Stimulated activated naive CD8-positive, alpha-beta T cell treated with anti-CD3 and anti-CD28 coated beads, Interleukin-15, Interleukin-2, amounts not matched to agents 100 ng/mL and 50 ng/mL, for 24 hours (primary cell): ENCODE measurements at regions not wholly inside any gene's neighbourhood (a gene's known extent, or its start where the extent isn't known, plus 50 kb on each side); places are given as distances from the start of the nearest gene placed in this dataset.
A peak's percentile ranks its signal among the peaks of the same experiment; 100 is the strongest.
"Not testable (repeated sequence)": the region's sequence is repeated elsewhere in the genome, so short reads cannot be mapped to it uniquely, and the experiment has no call there.

ENCODE experiments used
- H3K27ac Mint-ChIP-seq: one replicate; pipeline ENCODE4 v1.8.0; 2021; ENCODE audit warnings: mild to moderate bottlenecking, mixed read lengths
- H3K27me3 Mint-ChIP-seq: one replicate; pipeline ENCODE4 v1.8.0; 2021; ENCODE audit warnings: mixed read lengths
- H3K36me3 Mint-ChIP-seq: one replicate; pipeline ENCODE4 v1.8.0; 2021; ENCODE audit warnings: low read depth, mixed read lengths
- H3K4me1 Mint-ChIP-seq: one replicate; pipeline ENCODE4 v1.8.0; 2021; ENCODE audit warnings: low read depth, mixed read lengths
- H3K4me3 Mint-ChIP-seq: one replicate; pipeline ENCODE4 v1.8.0; 2021; ENCODE audit warnings: mild to moderate bottlenecking, mixed read lengths
- H3K9me3 Mint-ChIP-seq: one replicate; pipeline ENCODE4 v1.8.0; 2021; ENCODE audit warnings: mixed read lengths

GRCh38 chr2:113551637-113552318, 53.3 kb downstream of the FOXD4L1 start:
- not testable (repeated sequence) for H3K36me3 Mint-ChIP-seq, H3K27me3 Mint-ChIP-seq, H3K4me1 Mint-ChIP-seq, H3K9me3 Mint-ChIP-seq
- H3K4me3 Mint-ChIP-seq, result peak overlapping the region; percentile 70
- peak overlapping the region; percentile 65 for H3K27ac Mint-ChIP-seq

GRCh38 chr2:113559820-113560219, 61.4 kb downstream of the FOXD4L1 start:
- not testable (repeated sequence) for H3K4me1 Mint-ChIP-seq, H3K9me3 Mint-ChIP-seq, H3K27me3 Mint-ChIP-seq, H3K36me3 Mint-ChIP-seq, H3K27ac Mint-ChIP-seq, H3K4me3 Mint-ChIP-seq

- H3K4me3 Mint-ChIP-seq, H3K36me3 Mint-ChIP-seq, H3K27me3 Mint-ChIP-seq, H3K4me1 Mint-ChIP-seq, H3K9me3 Mint-ChIP-seq, H3K27ac Mint-ChIP-seq: not testable (repeated sequence)
Measured at GRCh38 chr2:113562662-113563061, 64.2 kb downstream of the FOXD4L1 start.

GRCh38 chr2:113566674-113567480, 60.2 kb upstream of the RABL2A start:
- H3K27me3 Mint-ChIP-seq, H3K4me1 Mint-ChIP-seq, H3K9me3 Mint-ChIP-seq, H3K4me3 Mint-ChIP-seq, H3K27ac Mint-ChIP-seq, H3K36me3 Mint-ChIP-seq: not testable (repeated sequence)

DNA sequence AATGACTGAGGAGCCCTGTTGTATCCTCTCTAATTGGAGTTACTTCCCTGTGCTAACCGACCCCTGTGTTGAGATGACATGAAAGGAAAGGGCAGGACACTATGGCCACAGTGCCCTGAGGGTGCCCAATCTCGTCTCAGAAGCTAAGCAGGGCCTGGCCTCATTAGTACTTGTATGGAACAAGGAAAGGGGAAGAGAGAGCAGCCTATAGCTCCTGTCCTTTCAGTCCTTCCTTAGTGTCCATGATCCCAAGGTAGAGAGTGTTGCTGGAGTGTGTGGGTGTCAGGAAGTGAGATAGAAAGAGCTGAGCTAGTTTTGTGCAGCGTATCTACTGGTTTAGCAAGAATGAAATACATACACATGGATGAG, 59.6 kb upstream of the RABL2A start:
- not testable (repeated sequence) for H3K27ac Mint-ChIP-seq, H3K4me1 Mint-ChIP-seq, H3K4me3 Mint-ChIP-seq, H3K9me3 Mint-ChIP-seq, H3K36me3 Mint-ChIP-seq, H3K27me3 Mint-ChIP-seq

DNA sequence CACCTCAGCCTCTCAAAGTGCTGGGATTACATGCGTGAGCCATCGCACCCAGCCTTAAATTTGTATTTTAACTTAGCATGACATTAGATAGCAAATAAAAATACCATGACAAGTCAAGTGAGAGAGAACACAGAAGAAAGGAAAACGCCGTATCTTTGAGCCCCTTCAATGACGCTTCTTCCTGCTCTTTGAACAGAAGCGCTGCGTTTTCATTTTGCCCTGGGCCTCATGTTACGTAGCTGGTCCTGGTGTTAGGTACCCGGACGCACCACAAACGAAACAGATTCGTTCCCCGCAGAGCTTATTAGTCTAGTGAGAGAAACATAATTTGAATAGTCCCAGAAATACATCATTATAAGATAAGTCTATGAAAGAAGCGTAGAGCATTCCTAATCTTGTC, 58.8 kb upstream of the RABL2A start:
- not testable (repeated sequence) for H3K36me3 Mint-ChIP-seq, H3K4me1 Mint-ChIP-seq, H3K9me3 Mint-ChIP-seq, H3K4me3 Mint-ChIP-seq, H3K27ac Mint-ChIP-seq, H3K27me3 Mint-ChIP-seq

DNA sequence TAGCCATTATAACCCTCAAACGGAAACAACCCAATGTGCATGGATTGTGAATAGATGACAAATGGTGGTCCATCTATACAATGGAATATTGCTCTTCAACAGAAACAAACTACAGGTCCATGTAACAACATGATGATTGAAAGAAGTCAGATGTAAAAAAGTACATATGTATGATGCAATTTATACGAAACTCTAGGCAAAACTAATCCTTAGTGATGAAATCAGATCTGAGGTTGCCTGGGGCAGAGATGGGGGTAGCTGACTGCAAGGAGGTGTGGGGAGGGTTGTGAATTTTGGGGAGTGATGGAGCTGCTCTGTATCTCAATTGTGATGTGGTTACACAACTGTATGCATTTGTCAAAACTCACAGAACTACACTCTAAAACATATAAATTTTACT, 57.0 kb upstream of the RABL2A start:
- not testable (repeated sequence) for H3K27me3 Mint-ChIP-seq, H3K4me3 Mint-ChIP-seq

DNA sequence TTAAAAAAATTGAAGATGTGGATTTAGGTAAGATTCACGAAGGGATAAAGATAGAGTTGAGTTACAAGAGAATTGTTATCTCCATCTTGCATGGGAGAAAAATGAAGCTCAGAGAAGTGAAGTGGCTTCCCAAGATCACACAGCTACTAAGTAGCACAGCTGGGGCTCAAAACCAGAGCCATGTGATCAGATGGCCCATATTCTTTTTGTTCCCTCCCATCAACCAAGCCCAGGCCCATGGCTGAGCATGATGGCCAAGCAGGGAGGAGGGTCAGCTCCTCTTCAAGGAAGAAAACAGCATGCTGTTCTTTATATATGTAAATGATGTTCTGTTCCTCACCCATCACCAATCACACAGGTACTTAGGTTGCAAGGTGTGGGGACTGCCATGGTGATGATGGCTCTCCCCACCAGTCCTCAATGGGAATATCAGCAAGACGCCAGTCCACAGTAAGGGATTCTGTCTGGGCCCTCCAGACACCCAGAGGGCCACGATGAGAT, 56.5 kb upstream of the RABL2A start:
- H3K4me3 Mint-ChIP-seq, H3K27ac Mint-ChIP-seq, H3K4me1 Mint-ChIP-seq, H3K27me3 Mint-ChIP-seq, H3K9me3 Mint-ChIP-seq, H3K36me3 Mint-ChIP-seq: not testable (repeated sequence)

More for the DNA sequence above, 57.0 kb upstream of the RABL2A start:
- H3K36me3 Mint-ChIP-seq, H3K27ac Mint-ChIP-seq, H3K9me3 Mint-ChIP-seq, H3K4me1 Mint-ChIP-seq: not testable (repeated sequence)

DNA sequence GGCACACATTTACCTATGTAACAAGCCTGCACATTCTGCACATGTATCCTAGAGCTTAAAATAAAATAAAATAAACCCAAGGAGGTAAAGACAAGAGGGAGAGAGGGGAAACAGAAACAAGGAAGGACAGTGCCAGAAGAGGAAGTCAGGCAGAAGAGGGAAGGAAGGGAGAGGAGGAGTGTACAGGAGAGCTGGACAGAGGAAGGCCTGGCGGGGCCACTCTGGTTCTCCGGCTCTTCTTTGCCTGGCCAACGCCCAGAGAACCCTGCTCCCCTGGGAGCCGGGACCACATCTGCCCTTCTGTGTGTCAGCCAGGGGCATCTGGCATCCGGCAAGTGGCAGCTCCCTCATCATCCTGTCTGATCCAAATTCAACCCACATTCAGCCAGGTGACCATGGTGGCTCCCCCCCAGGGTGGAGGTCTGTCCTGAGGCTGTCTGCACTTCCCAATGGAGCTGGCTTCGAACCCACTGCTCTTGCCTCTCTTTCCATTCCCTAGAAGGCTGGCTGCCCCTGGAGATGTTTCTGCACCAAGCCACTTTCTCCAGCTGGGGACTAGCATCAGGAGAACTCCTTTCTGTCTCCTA, 55.5 kb upstream of the RABL2A start:
- not testable (repeated sequence) for H3K27ac Mint-ChIP-seq, H3K9me3 Mint-ChIP-seq, H3K4me1 Mint-ChIP-seq, H3K4me3 Mint-ChIP-seq, H3K36me3 Mint-ChIP-seq, H3K27me3 Mint-ChIP-seq

DNA sequence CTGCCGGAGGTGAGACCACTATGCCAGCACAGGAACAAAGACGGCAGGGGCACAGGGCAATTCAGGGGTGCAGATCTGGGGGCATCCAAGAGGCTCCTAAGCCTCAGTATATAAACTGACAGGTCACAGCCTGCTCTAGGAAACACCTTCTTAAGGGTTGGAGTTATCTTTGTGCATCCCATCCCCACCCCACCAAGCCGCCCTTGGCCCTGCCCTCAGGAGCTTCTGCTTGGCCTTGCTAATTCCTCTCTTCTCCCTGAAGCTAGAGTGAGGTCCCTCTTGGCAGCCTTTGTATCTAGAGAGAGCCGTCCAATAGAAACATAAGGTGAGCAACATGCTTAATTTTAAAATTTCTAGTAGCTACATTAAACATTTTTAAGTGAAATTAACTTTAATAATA, 51.3 kb upstream of the RABL2A start:
- not testable (repeated sequence) for H3K27me3 Mint-ChIP-seq, H3K36me3 Mint-ChIP-seq, H3K27ac Mint-ChIP-seq, H3K4me1 Mint-ChIP-seq, H3K4me3 Mint-ChIP-seq, H3K9me3 Mint-ChIP-seq

- H3K36me3 Mint-ChIP-seq, H3K27me3 Mint-ChIP-seq, H3K4me3 Mint-ChIP-seq, H3K9me3 Mint-ChIP-seq, H3K27ac Mint-ChIP-seq, H3K4me1 Mint-ChIP-seq: not testable (repeated sequence)
Measured at GRCh38 chr2:113576353-113576752, 50.7 kb upstream of the RABL2A start.
